Anterior cingulate cortex (tissue), 58 donors: ENCODE measurements at regions not wholly inside any gene's neighbourhood (a gene's known extent, or its start where the extent isn't known, plus 50 kb on each side); places are given as distances from the start of the nearest gene placed in this dataset.
A peak's percentile ranks its signal among the peaks of the same experiment; 100 is the strongest.
"Not testable (repeated sequence)": the region's sequence is repeated elsewhere in the genome, so short reads cannot be mapped to it uniquely, and the experiment has no call there.

Experiments
- DNase-seq, 58 donors: peaks; one replicate each; lab custom pipeline; 2025; lab: John Stamatoyannopoulos, UW

DNA sequence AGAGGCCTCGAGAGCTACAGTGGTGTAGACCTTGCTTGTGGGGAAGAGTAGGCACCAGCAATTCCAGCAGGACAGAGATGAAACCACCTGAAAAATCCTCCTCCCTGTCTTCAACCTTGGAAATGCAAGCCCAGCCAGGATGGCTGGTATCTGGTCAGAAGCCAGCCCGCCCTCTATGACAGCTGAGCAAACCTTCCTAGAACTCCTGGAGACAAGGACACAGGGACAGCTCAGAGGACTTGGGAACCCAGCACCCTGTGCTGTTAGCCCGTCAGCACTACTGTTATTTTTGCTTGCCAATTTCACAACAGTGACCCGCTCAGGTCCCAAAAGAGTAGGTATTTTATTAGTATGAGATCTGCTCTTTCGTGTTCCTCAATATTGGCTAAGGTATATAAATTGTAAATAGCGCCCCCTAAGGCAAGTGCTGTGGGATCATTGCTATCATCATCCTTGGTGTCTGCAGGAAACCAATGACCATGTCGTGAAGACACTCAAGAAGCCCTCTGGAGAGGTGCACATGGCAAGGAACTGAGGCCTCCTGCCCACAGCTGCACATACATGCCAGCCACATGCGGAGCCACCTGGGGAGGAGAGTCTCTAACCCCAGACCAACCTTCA, 156.5 kb upstream of the CHST15 start:
- DNase-seq: no peak

DNA sequence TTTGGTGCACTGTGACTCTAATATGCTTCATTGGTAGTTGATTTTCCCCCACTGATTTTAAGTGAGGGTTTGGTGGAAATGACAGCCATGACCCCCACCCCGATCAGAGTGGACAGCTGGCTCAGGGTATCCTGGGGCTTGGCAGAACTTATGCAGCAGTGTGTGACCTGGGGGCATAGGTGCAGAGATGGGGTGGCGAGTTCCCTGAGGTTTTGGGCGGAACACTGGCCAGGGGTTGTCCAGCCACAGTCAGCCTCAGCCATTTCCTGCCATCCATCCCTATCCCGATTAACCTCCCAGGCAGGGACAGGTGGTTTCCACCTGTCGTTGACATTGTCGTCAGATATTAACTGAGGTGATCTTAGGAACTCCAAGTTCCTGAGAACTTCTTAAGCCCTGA, 155.8 kb upstream of the CHST15 start:
- no peak for DNase-seq

DNA sequence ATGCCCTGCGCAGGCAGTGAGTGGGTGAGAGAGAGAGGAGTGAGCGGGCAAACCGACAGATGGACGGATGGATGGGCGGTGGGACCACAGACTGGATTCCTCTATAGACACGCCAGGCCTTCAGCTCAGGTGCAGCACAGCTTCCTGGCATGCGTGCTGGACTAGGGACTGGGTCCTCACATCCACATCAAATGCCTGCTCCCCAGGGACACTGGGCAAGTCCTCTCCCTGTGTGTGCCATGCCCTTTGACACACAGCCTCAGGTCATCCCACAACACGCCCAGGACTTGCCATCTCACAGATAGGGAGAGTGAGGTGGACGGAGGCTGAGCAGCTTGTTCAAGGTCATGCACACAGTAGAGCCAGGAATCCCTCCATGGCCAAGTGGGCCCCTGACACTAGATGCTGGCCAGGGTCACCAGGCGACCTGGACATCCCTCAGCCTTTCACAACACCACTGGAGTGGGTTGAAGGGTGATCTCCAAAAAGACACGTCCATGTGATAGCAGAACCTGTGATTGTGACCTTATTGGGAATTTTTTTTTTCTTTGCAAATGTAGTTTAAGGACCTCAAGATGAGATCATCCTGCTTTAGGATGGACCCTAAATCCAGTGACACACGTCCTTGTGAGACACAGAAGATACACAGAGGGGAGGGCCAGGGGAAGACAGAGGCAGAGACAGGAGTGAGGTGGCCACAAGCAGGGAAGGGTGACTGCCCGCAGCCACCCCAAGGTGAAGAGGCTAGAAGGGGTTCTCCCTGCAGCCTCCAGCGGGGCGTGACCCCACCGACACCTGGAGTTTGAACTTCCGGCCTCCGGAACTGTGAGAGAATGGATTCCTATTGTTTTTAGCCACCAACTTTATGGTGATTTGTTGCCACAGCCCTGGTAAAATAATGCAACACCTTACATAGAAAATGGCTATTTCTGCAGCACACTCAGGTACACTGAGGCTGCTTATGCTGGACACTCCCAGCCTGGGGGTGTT, 155.0 kb upstream of the CHST15 start:
- DNase-seq: no peak

DNA sequence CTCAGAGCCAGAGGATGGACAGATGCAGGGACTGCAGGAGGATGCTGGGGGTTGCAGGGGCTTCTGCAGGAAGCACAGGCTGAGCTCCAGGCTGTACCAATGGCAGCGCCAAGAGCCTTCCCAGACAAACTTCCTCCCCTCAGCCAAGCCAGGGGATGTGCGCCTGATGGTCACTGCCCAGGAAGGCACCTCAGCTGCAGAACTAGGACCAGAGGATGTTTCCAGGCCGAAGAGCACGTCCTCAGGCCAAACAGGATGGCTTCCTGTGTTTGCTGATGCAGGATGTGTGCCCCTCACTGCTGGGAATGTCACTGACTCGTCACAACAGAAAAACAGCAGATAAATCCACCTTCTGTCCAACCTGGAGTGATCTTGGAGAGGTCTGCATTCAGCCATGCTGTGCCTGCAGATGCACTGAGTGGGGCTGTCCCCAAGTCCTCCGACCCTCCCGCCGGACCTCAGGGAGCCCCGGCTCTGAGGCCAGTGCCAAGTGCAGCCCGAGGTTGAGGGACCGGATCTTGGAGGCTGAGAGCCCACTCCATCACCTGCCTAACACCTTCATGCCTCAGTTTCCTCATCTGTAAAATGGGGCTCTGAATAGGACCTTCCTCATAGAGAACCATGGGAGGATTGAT, 152.5 kb upstream of the CHST15 start:
- no peak for DNase-seq

DNA sequence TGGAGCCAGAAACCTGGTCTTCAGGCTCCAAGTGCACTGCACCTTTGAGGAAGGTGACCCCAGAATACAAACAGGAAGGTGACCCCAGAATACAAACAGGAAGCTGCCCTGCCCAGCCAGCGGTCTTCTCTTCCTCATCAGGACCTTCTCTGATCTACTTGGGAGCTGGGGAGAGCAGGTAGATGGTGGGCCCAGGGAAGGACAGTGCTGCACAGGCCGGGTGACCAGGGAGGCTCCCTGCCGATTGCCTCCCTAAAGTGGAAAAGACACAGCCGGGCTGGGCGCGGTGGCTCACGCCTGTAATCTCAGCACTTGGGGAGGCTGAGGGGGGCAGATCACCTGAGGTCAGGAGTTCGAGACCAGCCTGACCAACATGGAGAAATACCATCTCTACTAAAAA, 151.8 kb upstream of the CHST15 start:
- no peak for DNase-seq

DNA sequence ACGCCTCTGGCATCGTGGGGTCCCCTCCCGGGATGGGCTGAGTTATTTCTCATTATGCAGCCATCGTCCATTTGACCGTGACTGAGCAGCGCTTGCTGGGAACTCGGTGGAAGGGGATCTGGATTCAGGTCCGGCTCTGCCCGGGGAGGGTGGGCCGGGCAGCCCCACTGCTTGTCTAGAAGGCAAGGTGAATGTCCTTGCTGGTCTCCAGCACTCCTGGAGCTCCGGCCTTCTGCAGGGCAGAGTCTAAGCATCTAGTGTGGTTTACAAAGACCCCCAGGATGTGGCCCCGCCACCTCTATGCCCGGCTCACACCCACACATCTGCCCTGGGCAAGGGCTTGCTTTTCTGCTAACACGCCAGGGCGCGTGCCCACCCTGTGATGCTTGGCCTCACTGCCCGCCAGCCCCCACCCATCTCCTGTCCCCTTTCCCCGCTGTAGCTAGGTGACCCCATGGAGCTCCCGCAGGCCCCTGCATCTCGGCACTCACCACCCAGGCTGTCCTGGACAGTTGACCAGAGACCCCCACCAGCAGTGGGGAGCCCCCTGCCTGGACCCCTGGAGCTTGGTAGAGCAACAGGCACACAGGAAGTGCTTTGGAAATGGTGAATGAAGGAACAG, 151.0 kb upstream of the CHST15 start:
- DNase-seq: no peak

DNA sequence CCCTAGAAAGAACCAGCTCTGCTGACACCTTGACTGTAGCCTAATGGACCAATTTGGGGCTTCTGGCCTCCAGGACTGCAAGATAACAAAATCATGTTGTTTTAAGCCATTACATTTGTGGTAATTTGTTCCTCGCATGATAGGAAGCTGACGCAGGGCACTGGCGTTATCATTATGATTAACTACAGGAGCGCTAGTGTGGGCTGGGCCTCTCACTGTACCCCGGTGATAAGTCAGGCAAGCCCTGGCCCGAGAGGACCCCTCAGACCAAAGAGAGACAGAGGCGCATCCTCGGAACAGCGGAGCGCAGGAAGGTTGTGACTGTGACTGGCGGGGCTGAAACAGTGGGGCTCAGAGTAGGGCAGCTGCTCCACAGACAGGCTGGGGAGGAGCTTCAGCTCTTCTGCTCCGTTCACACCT, 150.3 kb upstream of the CHST15 start:
- no peak for DNase-seq

DNA sequence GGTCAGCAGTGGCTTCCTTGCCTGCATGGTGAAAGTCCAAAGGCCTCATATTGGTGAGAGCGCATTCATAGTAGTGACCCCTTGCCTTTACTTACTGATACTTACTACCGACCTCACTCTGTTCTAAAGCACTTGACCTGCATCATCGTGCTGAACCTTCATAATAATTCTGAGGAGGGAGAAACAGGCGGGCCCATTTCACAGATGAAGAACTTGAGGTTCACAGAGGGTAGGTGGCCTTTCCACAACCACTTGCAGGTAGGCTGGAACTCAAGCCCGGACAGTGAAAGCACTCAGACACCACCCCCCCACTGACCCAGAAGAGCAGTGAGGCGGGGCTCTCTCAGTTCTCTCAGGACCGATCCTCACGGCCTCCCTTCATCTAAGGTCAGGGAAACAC, 149.4 kb upstream of the CHST15 start:
- DNase-seq: no peak

DNA sequence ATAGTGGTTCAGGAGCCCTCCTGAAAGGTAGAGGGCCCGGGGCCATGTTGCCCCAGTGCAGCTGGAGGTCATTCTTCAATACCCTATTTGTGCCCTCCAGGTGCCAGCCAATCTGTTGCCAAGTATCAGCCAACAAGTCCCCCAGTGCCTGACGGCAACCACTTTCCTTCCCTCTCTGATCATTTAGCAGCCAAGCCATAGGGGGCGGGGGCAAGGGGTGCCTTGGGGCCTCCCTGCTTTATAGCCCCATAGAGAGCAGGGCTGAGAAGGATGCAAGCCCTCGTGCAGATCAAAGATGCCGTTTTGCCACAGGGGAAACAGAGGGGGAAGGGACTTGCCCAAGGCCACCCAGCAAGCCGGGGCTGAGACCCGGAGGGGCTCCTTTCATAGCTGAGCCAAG, 149.0 kb upstream of the CHST15 start:
- DNase-seq: no peak

DNA sequence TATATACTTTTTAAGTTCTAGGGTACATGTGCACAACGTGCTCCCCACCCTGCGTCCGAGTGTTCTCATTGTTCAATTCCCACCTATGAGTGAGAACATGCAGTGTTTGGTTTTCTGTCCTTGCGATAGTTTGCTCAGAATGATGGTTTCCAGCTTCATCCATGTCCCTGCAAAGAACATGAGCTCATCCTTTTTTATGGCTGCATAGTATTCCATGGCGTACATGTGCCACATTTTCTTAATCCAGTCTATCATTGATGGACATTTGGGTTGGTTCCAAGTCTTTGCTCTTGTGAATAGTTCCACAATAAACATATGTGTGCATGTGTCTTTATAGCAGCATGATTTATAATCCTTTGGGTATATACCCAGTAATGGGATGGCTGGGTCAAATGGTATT, 148.1 kb upstream of the CHST15 start:
- DNase-seq: not testable (repeated sequence)

DNA sequence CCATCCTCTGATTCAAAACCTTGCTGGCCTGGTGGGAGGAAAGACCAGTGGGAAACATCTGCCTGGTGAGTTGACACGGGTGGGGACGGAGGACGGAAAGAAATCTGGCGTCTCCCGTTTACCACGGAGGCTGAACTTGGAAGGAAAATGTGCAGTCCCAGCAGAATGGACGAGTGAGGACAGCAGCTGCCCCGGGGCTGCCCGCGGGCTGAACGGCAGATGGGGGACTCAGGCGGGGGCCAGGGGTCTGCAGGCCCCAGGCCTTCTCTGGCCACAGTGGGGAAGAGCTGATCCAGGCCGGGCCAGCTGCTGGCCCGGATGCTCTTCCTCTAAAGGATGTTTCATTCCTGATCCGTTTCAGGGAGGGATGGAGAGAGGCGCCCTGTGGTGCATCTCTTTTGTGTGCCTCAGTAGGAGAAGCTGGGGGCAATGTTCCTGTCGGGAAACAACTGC, 147.5 kb upstream of the CHST15 start:
- DNase-seq: no peak

DNA sequence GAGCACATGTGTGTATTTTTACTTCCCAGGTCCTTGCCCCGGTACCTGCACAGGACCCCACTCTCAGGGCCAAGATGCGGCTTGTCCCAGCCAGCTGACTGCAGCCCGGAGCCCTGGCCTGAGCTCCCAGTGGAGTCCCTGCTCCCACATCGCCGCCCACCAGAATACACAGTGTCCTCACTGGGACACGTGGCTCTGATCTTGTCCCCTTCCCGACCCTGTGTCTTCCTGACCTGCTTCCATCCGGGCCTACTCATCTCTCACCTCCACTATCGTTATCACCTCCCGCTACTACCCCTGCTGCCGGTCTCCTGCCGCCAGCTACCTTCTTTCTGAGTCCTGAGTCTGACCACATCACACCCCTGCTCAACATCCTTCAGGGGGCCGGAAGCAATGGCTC, 146.3 kb upstream of the CHST15 start:
- DNase-seq: no peak

DNA sequence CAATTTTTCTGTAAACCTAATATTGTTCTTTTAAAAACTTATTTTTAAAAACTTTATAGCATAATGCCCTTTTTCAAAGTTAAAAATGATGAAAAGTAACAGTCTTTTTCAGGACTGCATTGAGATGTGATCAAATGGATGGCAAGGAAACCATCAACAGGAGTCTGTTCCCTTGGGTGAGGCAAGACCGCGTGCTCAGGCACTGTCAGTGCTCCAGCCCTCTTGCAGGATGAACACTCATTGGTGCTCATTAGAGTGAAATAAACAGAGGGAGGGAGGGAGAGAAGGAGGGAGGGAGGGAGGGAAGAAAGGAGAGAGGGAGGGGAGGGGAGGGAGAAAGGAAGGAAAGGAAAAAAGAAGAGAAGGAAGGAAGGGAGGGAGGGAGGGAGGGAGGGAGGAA, 145.7 kb upstream of the CHST15 start:
- no peak for DNase-seq

DNA sequence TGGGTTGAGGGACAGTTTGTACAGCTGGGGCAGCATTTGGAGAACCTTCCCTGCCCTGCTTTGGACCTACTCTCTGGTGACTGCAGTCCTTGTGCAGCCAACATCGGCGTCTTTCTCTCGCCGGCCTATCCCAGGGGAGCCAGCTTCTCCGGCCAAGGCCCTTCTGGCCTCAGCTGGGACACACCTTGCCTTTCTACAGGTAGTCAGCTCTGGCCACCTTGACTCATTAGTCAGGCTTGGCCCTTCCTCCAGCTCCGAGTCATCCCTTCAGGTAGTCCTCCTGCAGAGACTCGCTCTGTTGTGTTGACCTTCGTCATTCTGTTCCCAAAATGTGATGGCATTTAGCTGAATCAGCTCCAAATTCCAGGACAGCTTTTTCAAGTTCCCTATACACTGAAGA, 145.0 kb upstream of the CHST15 start:
- no peak for DNase-seq

DNA sequence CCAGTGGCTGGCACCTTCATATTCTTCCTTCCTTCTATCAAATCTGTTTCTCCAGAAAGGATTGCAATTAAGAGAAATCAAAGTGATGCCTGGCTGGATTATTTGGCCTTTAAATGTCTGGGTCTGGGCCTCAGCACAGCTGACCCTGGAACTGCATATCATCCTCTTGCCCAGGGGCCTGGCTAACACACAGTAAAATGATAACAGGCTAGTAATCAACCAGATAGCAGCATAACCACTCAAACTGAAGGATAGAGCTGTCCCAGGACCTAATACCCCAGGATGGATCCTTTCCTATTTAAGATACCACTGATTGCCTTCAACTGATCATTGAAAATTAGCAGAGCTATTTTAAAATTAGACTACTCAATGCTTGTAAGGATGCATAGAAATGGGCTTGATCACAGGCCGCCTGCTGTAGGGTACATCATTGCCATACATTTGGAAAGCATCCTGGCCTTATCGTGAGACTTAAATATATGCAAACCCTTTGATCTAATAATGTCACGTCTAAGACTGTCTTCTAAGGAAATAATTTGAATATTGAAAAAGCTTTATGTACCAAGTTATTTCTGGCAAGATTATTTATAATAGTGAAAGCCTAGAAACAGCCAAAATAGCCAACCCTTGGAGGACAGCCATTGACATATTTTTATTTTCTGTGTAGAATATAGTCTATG, 144.0 kb upstream of the CHST15 start:
- DNase-seq: no peak

DNA sequence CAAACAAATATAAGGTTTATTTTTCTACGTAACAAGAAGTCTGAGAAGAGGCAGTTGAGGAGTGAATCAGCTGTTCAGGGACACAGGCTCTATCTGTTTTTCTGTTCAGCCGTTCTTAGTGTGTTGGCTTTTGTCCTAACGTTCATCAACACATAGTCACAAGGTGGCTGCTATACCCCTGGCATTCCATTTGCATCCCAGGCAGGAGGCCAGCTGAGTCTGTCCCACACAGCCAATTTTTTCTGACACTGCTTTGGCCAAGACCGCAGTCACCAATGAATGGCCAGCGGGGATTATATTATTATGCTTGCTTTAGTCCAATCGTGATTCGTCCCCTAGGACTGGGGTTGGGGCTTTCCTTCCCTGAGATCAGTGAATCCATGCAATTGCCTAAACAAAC, 143.4 kb upstream of the CHST15 start:
- DNase-seq: peak in 1 of 58 donors; percentile 4

DNA sequence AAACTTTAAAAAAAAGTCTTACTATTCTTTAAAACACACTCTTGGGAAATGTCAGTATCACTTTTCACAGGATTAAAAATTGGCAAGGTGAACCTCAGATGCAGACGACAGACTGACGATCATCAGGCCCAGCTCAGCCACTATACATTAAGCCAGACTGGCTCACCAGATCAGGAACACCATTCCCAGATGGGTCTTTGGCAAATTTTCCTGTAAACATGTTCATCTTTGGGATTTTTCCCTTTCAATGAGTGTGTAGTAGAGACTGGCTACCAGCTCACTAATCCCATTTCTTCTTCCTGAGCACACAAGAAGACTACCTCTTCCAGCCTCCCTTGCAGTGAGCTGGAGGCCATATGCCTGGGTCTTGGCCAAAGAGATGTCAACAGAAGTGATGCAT, 142.7 kb upstream of the CHST15 start:
- no peak for DNase-seq

DNA sequence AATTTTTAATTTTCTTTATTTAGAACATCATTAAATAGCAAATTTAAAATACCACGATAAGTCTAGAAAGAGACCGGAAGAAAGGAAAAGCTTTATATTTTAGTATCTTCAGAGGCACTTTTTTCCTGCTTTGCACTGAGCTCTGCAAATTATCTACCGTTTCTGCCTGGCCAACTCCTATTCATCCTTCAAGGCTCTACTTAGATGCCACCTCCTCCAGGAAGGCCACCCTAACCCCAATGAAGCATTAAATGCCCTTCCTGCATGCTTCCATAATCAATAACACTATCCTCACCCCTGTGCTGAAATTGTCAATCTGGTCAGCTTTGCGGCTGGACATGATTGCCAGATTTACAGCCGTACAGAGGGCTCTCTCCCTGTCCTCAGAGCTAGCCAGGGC, 141.8 kb upstream of the CHST15 start:
- no peak for DNase-seq

DNA sequence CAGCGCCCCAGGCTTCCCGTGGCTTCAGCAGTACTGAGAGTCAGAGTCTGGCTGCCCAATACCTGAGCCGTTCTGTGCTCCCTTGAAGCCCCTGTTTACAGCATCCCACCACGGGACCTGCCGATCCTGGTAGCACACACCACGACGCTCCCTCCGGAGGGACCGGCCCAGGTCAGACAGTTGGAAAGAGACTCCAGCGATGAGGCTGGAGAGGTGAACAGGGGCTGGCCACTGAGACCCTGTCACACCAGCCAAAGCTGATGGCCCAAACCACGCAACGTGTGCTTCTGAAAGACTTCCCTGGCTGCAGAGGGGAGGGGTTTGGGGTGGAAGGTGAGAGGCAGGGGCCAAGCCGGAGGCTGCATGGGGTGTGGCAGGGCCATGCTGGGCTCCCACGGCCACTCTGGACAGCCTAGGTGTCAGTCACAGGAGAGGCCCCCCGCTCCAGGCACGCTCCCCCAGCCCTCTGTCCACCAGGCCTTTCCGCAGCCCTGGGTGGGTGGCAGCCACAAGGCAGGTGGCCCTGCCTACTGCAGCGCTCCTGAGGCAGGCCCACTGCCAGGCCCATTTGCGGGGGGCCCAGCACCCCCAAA, 140.2 kb upstream of the CHST15 start:
- no peak for DNase-seq
